ENCODE measurements at regions not wholly inside any gene's neighbourhood (a gene's known extent, or its start where the extent isn't known, plus 50 kb on each side); places are given as distances from the start of the nearest gene placed in this dataset.

- no TSS peak for BruUV-seq (replicated peaks)
- no peak for ATAC-seq
- POLR2A ChIA-PET: no interaction called here
Measured at GRCh38 chr22:49106842-49107152, 720.9 kb downstream of the BRD1 start.

GRCh38 chr22:49106096-49106841 is 721.4 kb downstream of the BRD1 start:
- no peak for TF ChIP-seq EZH2phosphoT487 (IDR thresholded peaks at IDR 0.05; ENCODE audit: borderline replicate concordance)
- no peak for TF ChIP-seq CBX3 (IDR thresholded peaks at IDR 0.05; ENCODE audit: low read depth)
- TF ChIP-seq POLR2A (IDR thresholded peaks at IDR 0.05; ENCODE audit: borderline replicate concordance, extremely low read depth, insufficient read depth, insufficient read length): no peak
- no peaks in the 10 kb centered on the region for H3K9me3 ChIP-seq (ENCODE audit: control insufficient read depth in 1 of 2, insufficient read depth in 1 of 2, low read depth in 1 of 2, low read length in 2 of 2)
- H4K20me1 ChIP-seq (ENCODE audit: insufficient read depth): no peaks in the 10 kb centered on the region
- no TSS peak for BruUV-seq (replicated peaks)
- no peak overlapping the region for H2AFZ ChIP-seq (ENCODE audit: low read depth, low read length, poor library complexity, severe bottlenecking)
- ChIA-PET RAD21 (ENCODE audit: low non-redundant PET in 1 of 2, low total read pairs in 2 of 2, uncharacterized antibody in 2 of 2, unreplicated experiment in 2 of 2) (no interaction called here), CTCF (no interaction called here), POLR2A (no interaction called here)
- ATAC-seq: no peak
- H3K9ac ChIP-seq (ENCODE audit: low read length): no peak overlapping the region
- no peaks in the 10 kb centered on the region for H3K9me2 ChIP-seq (ENCODE audit: insufficient read depth)
- no peaks in the 10 kb centered on the region for H3K79me2 ChIP-seq (ENCODE audit: insufficient read depth, low read length)
- intact Hi-C loops (cut with micrococcal nuclease): no loop called here
- H3K27ac ChIP-seq (ENCODE audit: low read depth, low read length): no peak overlapping the region
- H3K27me3 ChIP-seq (ENCODE audit: insufficient read depth, low read length): peaks cover 39% of the 10 kb centered on the region
- no peaks in the 10 kb centered on the region for H3K4me1 ChIP-seq (ENCODE audit: control insufficient read depth in 1 of 2, insufficient read depth in 2 of 2, low read length in 2 of 2)
- DNase-seq (ENCODE audit: low read depth, low spot score): no peak
- no peaks in the 10 kb centered on the region for H3K36me3 ChIP-seq (ENCODE audit: control insufficient read depth in 1 of 2, insufficient read depth in 2 of 2, low read length in 2 of 2)
- no peak overlapping the region for H3K4me3 ChIP-seq (replicated peaks in 1 of 2; ENCODE audit: low read depth in 1 of 2, low read length in 2 of 2)
- no peak overlapping the region for H3K4me2 ChIP-seq (ENCODE audit: low read length)

More at GRCh38 chr22:49106842-49107152, 720.9 kb downstream of the BRD1 start:
- Histone ChIP-seq H4K20me1 (ENCODE audit: insufficient read depth) (no peaks in the 10 kb centered on the region), H3K4me3 (replicated peaks in 1 of 2; ENCODE audit: low read depth in 1 of 2, low read length in 2 of 2) (no peak overlapping the region), H3K27ac (ENCODE audit: low read depth, low read length) (no peak overlapping the region), H3K4me1 (ENCODE audit: control insufficient read depth in 1 of 2, insufficient read depth in 2 of 2, low read length in 2 of 2) (no peaks in the 10 kb centered on the region), H3K36me3 (ENCODE audit: control insufficient read depth in 1 of 2, insufficient read depth in 2 of 2, low read length in 2 of 2) (no peaks in the 10 kb centered on the region), H2AFZ (ENCODE audit: low read depth, low read length, poor library complexity, severe bottlenecking) (no peak overlapping the region), H3K27me3 (ENCODE audit: insufficient read depth, low read length) (peaks cover 39% of the 10 kb centered on the region), H3K4me2 (ENCODE audit: low read length) (no peak overlapping the region), H3K9me3 (ENCODE audit: control insufficient read depth in 1 of 2, insufficient read depth in 1 of 2, low read depth in 1 of 2, low read length in 2 of 2) (no peaks in the 10 kb centered on the region), H3K79me2 (ENCODE audit: insufficient read depth, low read length) (no peaks in the 10 kb centered on the region), H3K9ac (ENCODE audit: low read length) (no peak overlapping the region), H3K9me2 (ENCODE audit: insufficient read depth) (no peaks in the 10 kb centered on the region)
- intact Hi-C loops (cut with micrococcal nuclease): no loop called here
- TF ChIP-seq, protein P1, sequence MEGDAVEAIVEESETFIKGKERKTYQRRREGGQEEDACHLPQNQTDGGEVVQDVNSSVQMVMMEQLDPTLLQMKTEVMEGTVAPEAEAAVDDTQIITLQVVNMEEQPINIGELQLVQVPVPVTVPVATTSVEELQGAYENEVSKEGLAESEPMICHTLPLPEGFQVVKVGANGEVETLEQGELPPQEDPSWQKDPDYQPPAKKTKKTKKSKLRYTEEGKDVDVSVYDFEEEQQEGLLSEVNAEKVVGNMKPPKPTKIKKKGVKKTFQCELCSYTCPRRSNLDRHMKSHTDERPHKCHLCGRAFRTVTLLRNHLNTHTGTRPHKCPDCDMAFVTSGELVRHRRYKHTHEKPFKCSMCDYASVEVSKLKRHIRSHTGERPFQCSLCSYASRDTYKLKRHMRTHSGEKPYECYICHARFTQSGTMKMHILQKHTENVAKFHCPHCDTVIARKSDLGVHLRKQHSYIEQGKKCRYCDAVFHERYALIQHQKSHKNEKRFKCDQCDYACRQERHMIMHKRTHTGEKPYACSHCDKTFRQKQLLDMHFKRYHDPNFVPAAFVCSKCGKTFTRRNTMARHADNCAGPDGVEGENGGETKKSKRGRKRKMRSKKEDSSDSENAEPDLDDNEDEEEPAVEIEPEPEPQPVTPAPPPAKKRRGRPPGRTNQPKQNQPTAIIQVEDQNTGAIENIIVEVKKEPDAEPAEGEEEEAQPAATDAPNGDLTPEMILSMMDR (IDR thresholded peaks at IDR 0.05 in 2 of 3, conservative IDR thresholded peaks at IDR 0.05 in 1 of 3; ENCODE audit: borderline replicate concordance in 1 of 3, insufficient read depth in 1 of 3, low read depth in 2 of 3, low read length in 2 of 3): no peak
- no peak for TF ChIP-seq CBX3 (IDR thresholded peaks at IDR 0.05; ENCODE audit: low read depth)
- no peak for TF ChIP-seq FOSL1 (IDR thresholded peaks at IDR 0.05; ENCODE audit: low read depth)
- no peak for TF ChIP-seq ELF1 (IDR thresholded peaks at IDR 0.05; ENCODE audit: borderline replicate concordance, low read depth)
- TF ChIP-seq MAX (IDR thresholded peaks at IDR 0.05): no peak
- ChIA-PET RAD21 (ENCODE audit: low non-redundant PET in 1 of 2, low total read pairs in 2 of 2, uncharacterized antibody in 2 of 2, unreplicated experiment in 2 of 2) (no interaction called here), CTCF (no interaction called here)
- no peak for DNase-seq (ENCODE audit: low read depth, low spot score)
